ENCODE measurements at regions not wholly inside any gene's neighbourhood (a gene's known extent, or its start where the extent isn't known, plus 50 kb on each side); places are given as distances from the start of the nearest gene placed in this dataset.

GRCh38 chr2:176388861-176389260 is 119.6 kb downstream of the MTX2 start:
- DNase-seq (ENCODE audit: low read depth in 1 of 2, low spot score in 1 of 2): no peak

GRCh38 chr2:176390276-176391147 is 121.3 kb downstream of the MTX2 start:
- no peak for DNase-seq (ENCODE audit: low read depth in 1 of 2, low spot score in 1 of 2)

- DNase-seq (ENCODE audit: low read depth in 1 of 2, low spot score in 1 of 2): no peak
These were observed 121.8 kb downstream of the MTX2 start for GRCh38 chr2:176391148-176391419.

GRCh38 chr2:176392249-176392648 is 123.0 kb downstream of the MTX2 start:
- no peak for DNase-seq (ENCODE audit: low read depth in 1 of 2, low spot score in 1 of 2)

GRCh38 chr2:176392744-176393414 is 123.6 kb downstream of the MTX2 start:
- DNase-seq (ENCODE audit: low read depth in 1 of 2, low spot score in 1 of 2): no peak

- DNase-seq (ENCODE audit: low read depth in 1 of 2, low spot score in 1 of 2): no peak
These were observed 126.1 kb downstream of the MTX2 start for GRCh38 chr2:176395273-176395854.

- no peak for DNase-seq (ENCODE audit: low read depth in 1 of 2, low spot score in 1 of 2)
These were observed 129.2 kb downstream of the MTX2 start for GRCh38 chr2:176398243-176399073.

GRCh38 chr2:176399074-176399598 is 129.9 kb downstream of the MTX2 start:
- no peak for DNase-seq (ENCODE audit: low read depth in 1 of 2, low spot score in 1 of 2)

- no peak for DNase-seq (ENCODE audit: low read depth in 1 of 2, low spot score in 1 of 2)
These were observed 136.2 kb downstream of the MTX2 start for GRCh38 chr2:176405477-176405876.

- no peak for DNase-seq (ENCODE audit: low read depth in 1 of 2, low spot score in 1 of 2)
These were observed 138.5 kb downstream of the MTX2 start for GRCh38 chr2:176407706-176408105.

GRCh38 chr2:176409671-176410070 is 140.4 kb downstream of the MTX2 start:
- no peak for DNase-seq (ENCODE audit: low read depth in 1 of 2, low spot score in 1 of 2)

GRCh38 chr2:176412136-176412535 is 142.9 kb downstream of the MTX2 start:
- DNase-seq (ENCODE audit: low read depth in 1 of 2, low spot score in 1 of 2): no peak

- no peak for DNase-seq (ENCODE audit: low read depth in 1 of 2, low spot score in 1 of 2)
These were observed 144.5 kb downstream of the MTX2 start for GRCh38 chr2:176413786-176414185.

- DNase-seq (ENCODE audit: low read depth in 1 of 2, low spot score in 1 of 2): no peak
These were observed 145.4 kb downstream of the MTX2 start for GRCh38 chr2:176414641-176415040.

GRCh38 chr2:176415174-176415895 is 146.1 kb downstream of the MTX2 start:
- DNase-seq (ENCODE audit: low read depth in 1 of 2, low spot score in 1 of 2): no peak

- DNase-seq (ENCODE audit: low read depth in 1 of 2, low spot score in 1 of 2): no peak
These were observed 146.8 kb downstream of the MTX2 start for GRCh38 chr2:176415937-176416499.

GRCh38 chr2:176418768-176419167 is 149.5 kb downstream of the MTX2 start:
- DNase-seq (ENCODE audit: low read depth in 1 of 2, low spot score in 1 of 2): no peak

- DNase-seq (ENCODE audit: low read depth in 1 of 2, low spot score in 1 of 2): no peak
These were observed 150.4 kb downstream of the MTX2 start for GRCh38 chr2:176419591-176420071.

GRCh38 chr2:176421297-176422050 is 152.2 kb downstream of the MTX2 start:
- no peak for DNase-seq (ENCODE audit: low read depth in 1 of 2, low spot score in 1 of 2)
